Cardiac fibroblast (primary cell): ENCODE measurements at regions not wholly inside any gene's neighbourhood (a gene's known extent, or its start where the extent isn't known, plus 50 kb on each side); places are given as distances from the start of the nearest gene placed in this dataset.

Experiments used
- DNase-seq, 2 donors: peaks; one replicate each; pipeline versions ENCODE4 v3.0.0 to v3.0.0-alpha.2; 2010; ENCODE audit warnings: low read depth in 2 of 2
- H3K4me3 ChIP-seq, 2 donors: replicated peaks in 1 of 2; 1 replicate in 1 of 2; 2 replicates in 1 of 2; pipeline ENCODE4 v1.5.1; 2011; ENCODE audit warnings: low read depth in 2 of 2, low read length in 2 of 2, mild to moderate bottlenecking in 2 of 2, moderate library complexity in 1 of 2
- CTCF ChIP-seq: IDR thresholded peaks from one replicate; pipeline ENCODE4 v1.5.1; 2011; ENCODE audit warnings: low read depth, mild to moderate bottlenecking, low read length, inconsistent platforms

GRCh38 chr9:101880846-101881245, 142.4 kb upstream of the GRIN3A start:
- H3K4me3 ChIP-seq: no peak overlapping the region
- no peak for TF ChIP-seq CTCF
- DNase-seq: no peak

GRCh38 chr9:101878734-101879133, 140.3 kb upstream of the GRIN3A start:
- no peak for DNase-seq
- H3K4me3 ChIP-seq: no peak overlapping the region
- TF ChIP-seq CTCF: no peak

GRCh38 chr9:101877439-101877838, 139.0 kb upstream of the GRIN3A start:
- no peak for TF ChIP-seq CTCF
- no peak overlapping the region for H3K4me3 ChIP-seq
- DNase-seq: no peak

GRCh38 chr9:101861472-101861871, 123.0 kb upstream of the GRIN3A start:
- no peak overlapping the region for H3K4me3 ChIP-seq
- DNase-seq: no peak
- no peak for TF ChIP-seq CTCF

- DNase-seq: no peak
- TF ChIP-seq CTCF: no peak
- H3K4me3 ChIP-seq: no peak overlapping the region
Observed at GRCh38 chr9:101860920-101861319, 122.5 kb upstream of the GRIN3A start.

GRCh38 chr9:101859620-101860019, 121.2 kb upstream of the GRIN3A start:
- DNase-seq: no peak
- TF ChIP-seq CTCF: no peak
- no peak overlapping the region for H3K4me3 ChIP-seq

- no peak for TF ChIP-seq CTCF
- DNase-seq: no peak
- H3K4me3 ChIP-seq: no peak overlapping the region
Observed at GRCh38 chr9:101858026-101858425, 119.6 kb upstream of the GRIN3A start.
